Neural progenitor cell (in vitro differentiated cells): ENCODE measurements at regions not wholly inside any gene's neighbourhood (a gene's known extent, or its start where the extent isn't known, plus 50 kb on each side); places are given as distances from the start of the nearest gene placed in this dataset.

Experiments
- EZH2 ChIP-seq: fragments of 200-600 bp; sonication (generic); IDR thresholded peaks from 2 replicates; pipeline ENCODE4 v1.6.1; 2017; ENCODE audit warnings: antibody characterized with exemption, mild to moderate bottlenecking, moderate library complexity
- EZH2phosphoT487 ChIP-seq: fragments of 200-600 bp; sonication (generic); IDR thresholded peaks from 2 replicates; pipeline ENCODE4 v1.6.1; 2017; ENCODE audit warnings: antibody characterized with exemption
- TF ChIP-seq, protein P1 (sequence below): fragments of 200-600 bp; sonication (generic); IDR thresholded peaks from 2 replicates; pipeline ENCODE4 v1.5.1; 2017; ENCODE audit warnings: antibody characterized with exemption, mild to moderate bottlenecking

DNA sequence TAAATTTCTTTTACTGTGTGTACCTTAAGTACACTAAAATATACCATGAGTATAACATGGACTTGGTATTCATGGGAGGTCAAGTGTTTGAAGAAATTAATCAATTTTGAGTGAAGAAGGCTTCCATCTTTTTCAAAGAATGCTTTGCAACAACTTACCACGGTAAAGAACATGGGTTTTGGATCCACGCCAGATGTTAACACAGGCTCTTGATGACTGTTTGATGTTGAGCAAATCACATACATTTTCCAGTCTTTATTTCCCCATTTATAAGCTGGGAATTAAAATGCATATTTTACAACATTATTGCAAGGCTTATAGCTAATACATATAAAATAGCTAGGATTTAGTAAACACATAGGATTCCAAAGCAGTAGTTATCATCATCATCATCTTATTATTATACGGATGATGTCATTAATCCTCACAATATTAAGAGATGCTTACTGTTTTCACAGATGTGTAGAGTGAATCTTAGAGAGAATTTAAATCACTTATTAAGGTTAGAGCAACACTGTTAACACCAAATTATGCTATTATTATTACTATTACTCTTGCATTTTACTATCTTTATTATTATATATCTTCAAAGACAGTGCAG, 362.0 kb downstream of the PRELID2 start:
- TF ChIP-seq, protein P1, sequence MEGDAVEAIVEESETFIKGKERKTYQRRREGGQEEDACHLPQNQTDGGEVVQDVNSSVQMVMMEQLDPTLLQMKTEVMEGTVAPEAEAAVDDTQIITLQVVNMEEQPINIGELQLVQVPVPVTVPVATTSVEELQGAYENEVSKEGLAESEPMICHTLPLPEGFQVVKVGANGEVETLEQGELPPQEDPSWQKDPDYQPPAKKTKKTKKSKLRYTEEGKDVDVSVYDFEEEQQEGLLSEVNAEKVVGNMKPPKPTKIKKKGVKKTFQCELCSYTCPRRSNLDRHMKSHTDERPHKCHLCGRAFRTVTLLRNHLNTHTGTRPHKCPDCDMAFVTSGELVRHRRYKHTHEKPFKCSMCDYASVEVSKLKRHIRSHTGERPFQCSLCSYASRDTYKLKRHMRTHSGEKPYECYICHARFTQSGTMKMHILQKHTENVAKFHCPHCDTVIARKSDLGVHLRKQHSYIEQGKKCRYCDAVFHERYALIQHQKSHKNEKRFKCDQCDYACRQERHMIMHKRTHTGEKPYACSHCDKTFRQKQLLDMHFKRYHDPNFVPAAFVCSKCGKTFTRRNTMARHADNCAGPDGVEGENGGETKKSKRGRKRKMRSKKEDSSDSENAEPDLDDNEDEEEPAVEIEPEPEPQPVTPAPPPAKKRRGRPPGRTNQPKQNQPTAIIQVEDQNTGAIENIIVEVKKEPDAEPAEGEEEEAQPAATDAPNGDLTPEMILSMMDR, result no peak
- TF ChIP-seq EZH2, result no peak
- TF ChIP-seq EZH2phosphoT487, result no peak
